Fibroblast of the aortic adventitia (primary cell): ENCODE measurements at regions not wholly inside any gene's neighbourhood (a gene's known extent, or its start where the extent isn't known, plus 50 kb on each side); places are given as distances from the start of the nearest gene placed in this dataset.

Experiments used
- DNase-seq: peaks from one replicate; pipeline ENCODE4 v3.0.0-alpha.2; 2010; ENCODE audit warnings: low read depth
- H3K4me3 ChIP-seq: 2 replicates; pipeline ENCODE4 v1.5.1; 2011; ENCODE audit warnings: low read depth, mild to moderate bottlenecking, control low read depth, low read length, moderate library complexity
- TF ChIP-seq, protein P1 (sequence below): IDR thresholded peaks from 2 replicates; pipeline ENCODE4 v1.5.1; 2011; ENCODE audit warnings: mild to moderate bottlenecking, low read length, control low read depth, inconsistent platforms; ENCODE audit not compliant: insufficient read depth

GRCh38 chr3:135719449-135719848, 246.1 kb upstream of the PPP2R3A start:
- TF ChIP-seq, protein P1, sequence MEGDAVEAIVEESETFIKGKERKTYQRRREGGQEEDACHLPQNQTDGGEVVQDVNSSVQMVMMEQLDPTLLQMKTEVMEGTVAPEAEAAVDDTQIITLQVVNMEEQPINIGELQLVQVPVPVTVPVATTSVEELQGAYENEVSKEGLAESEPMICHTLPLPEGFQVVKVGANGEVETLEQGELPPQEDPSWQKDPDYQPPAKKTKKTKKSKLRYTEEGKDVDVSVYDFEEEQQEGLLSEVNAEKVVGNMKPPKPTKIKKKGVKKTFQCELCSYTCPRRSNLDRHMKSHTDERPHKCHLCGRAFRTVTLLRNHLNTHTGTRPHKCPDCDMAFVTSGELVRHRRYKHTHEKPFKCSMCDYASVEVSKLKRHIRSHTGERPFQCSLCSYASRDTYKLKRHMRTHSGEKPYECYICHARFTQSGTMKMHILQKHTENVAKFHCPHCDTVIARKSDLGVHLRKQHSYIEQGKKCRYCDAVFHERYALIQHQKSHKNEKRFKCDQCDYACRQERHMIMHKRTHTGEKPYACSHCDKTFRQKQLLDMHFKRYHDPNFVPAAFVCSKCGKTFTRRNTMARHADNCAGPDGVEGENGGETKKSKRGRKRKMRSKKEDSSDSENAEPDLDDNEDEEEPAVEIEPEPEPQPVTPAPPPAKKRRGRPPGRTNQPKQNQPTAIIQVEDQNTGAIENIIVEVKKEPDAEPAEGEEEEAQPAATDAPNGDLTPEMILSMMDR = no peak
- H3K4me3 ChIP-seq = no peak overlapping the region
- DNase-seq = no peak

- TF ChIP-seq, protein P1 = no peak
- no peak for DNase-seq
- H3K4me3 ChIP-seq = no peak overlapping the region
These were observed 237.4 kb upstream of the PPP2R3A start for GRCh38 chr3:135728007-135728721.

- TF ChIP-seq, protein P1 = no peak
- H3K4me3 ChIP-seq = no peak overlapping the region
- no peak for DNase-seq
These were observed 234.0 kb upstream of the PPP2R3A start for GRCh38 chr3:135731546-135731945.

DNA sequence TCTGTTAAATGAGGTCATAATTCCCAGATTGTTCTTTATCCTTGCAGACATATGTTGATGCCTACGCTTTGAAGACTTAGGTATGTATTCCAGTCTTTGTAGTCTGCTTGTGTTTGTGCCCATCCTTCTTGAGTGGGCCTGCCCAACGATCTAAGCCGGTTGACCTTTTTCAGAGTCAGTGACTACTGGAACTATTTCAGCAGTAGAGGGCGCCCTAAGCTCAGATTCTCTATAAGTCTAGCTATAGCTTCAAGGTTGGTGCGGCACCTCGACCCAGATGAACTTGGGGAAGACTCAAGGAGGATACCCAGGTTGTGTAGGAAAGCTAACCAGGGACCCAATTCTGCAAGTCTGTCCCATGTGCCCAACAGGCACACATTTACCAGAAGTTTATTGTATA, 228.8 kb upstream of the PPP2R3A start:
- TF ChIP-seq, protein P1 = peak; percentile 37
- no peak overlapping the region for H3K4me3 ChIP-seq
- peak; percentile 40 for DNase-seq

GRCh38 chr3:135739779-135740178, 225.7 kb upstream of the PPP2R3A start:
- no peak for DNase-seq
- TF ChIP-seq, protein P1 = no peak
- no peak overlapping the region for H3K4me3 ChIP-seq

DNA sequence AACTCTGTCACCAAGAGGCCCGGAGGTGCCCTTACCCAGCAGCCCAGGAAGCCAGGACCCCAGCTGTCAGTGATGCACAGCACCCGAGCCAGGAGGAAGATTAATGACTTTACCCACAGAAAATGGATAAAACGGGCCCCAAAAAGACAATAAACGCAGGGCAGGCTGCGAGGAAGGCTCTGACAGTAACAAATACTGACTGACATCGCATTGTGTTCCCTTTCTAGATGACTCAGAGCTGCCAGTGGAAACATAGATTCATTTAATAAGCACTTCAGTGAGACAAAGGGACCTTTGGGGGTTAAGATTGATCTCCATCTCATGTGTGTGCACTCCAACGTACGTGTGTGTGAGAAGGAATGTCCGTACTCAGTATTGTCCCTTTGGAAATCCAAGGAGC, 225.3 kb upstream of the PPP2R3A start:
- no peak overlapping the region for H3K4me3 ChIP-seq
- DNase-seq = no peak
- TF ChIP-seq, protein P1 = no peak

- DNase-seq = no peak
- H3K4me3 ChIP-seq = no peak overlapping the region
- TF ChIP-seq, protein P1 = no peak
These were observed 224.8 kb upstream of the PPP2R3A start for GRCh38 chr3:135740751-135741150.
